ENCODE measurements at regions not wholly inside any gene's neighbourhood (a gene's known extent, or its start where the extent isn't known, plus 50 kb on each side); places are given as distances from the start of the nearest gene placed in this dataset.

- H3K4me3 ChIP-seq (ENCODE audit: low read depth, low read length), result no peak overlapping the region
- DNase-seq (ENCODE audit: low read depth, low spot score), result no peak
- in situ Hi-C loops (cut with HindIII; ENCODE audit: low sequenced_read_pairs), result no loop called here
- TF ChIP-seq, protein P1, sequence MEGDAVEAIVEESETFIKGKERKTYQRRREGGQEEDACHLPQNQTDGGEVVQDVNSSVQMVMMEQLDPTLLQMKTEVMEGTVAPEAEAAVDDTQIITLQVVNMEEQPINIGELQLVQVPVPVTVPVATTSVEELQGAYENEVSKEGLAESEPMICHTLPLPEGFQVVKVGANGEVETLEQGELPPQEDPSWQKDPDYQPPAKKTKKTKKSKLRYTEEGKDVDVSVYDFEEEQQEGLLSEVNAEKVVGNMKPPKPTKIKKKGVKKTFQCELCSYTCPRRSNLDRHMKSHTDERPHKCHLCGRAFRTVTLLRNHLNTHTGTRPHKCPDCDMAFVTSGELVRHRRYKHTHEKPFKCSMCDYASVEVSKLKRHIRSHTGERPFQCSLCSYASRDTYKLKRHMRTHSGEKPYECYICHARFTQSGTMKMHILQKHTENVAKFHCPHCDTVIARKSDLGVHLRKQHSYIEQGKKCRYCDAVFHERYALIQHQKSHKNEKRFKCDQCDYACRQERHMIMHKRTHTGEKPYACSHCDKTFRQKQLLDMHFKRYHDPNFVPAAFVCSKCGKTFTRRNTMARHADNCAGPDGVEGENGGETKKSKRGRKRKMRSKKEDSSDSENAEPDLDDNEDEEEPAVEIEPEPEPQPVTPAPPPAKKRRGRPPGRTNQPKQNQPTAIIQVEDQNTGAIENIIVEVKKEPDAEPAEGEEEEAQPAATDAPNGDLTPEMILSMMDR (IDR thresholded peaks at IDR 0.05; ENCODE audit: low read depth, low read length), result no peak
These were observed 1400.8 kb upstream of the DDX18 start for GRCh38 chr2:116413659-116414058.

DNA sequence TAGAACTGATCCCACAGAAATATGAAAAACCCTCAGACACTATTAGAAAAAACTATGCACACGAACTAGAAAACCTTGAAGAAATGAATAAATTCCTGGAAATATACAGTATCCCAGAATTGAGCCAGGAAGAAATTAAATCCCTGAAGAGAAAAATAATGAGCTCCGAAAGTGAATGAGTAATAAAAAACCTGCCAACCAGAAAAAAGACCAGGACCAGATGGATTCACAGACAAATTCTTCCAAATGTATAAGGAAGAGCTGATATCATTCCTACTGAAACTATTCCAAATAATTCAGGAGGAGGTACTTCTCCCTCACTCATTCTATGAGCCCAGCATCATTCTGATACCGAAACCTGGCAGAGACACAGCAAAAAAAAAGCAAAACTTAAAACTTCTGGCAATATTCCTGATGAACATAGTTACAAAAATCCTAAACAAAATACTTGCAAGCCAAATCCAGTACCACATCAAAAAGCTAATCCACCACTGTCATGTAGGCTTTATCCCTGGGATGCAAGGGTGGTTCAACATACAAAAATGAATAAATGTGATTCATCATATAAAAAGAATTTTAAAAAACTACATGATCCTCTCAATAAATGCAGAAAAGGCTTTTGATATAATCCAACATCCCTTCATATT lies 1397.6 kb upstream of the DDX18 start:
- in situ Hi-C loops (cut with HindIII; ENCODE audit: low sequenced_read_pairs), result no loop called here
- TF ChIP-seq, protein P1 (IDR thresholded peaks at IDR 0.05; ENCODE audit: low read depth, low read length), result no peak
- DNase-seq (ENCODE audit: low read depth, low spot score), result no peak
- no peak overlapping the region for H3K4me3 ChIP-seq (ENCODE audit: low read depth, low read length)

DNA sequence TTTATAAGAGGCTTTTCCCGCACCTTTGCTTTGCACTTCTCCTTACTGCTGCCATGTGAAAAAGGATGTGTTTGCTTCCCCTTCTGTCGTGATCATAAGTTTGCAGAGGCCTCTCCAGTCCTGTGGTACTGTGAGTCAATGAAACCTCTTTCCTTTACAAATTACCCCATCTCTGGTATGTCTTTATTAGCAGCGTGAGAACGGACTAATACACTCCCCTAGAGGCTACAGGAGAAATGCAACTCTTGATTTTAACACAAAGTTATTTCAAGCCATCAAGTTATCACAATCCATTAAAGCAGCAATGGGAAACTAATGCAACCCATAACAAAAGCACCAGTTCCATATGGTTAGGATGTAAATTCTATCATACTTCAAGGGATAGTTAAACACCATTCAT lies 1378.8 kb upstream of the DDX18 start:
- TF ChIP-seq, protein P1 (IDR thresholded peaks at IDR 0.05; ENCODE audit: low read depth, low read length), result no peak
- in situ Hi-C loops (cut with HindIII; ENCODE audit: low sequenced_read_pairs), result no loop called here
- no peak for DNase-seq (ENCODE audit: low read depth, low spot score)
- no peak overlapping the region for H3K4me3 ChIP-seq (ENCODE audit: low read depth, low read length)

- in situ Hi-C loops (cut with HindIII; ENCODE audit: low sequenced_read_pairs), result no loop called here
- no peak overlapping the region for H3K4me3 ChIP-seq (ENCODE audit: low read depth, low read length)
- DNase-seq (ENCODE audit: low read depth, low spot score), result no peak
- TF ChIP-seq, protein P1 (IDR thresholded peaks at IDR 0.05; ENCODE audit: low read depth, low read length), result no peak
These were observed 1374.3 kb upstream of the DDX18 start for GRCh38 chr2:116440104-116440653.

- DNase-seq (ENCODE audit: low read depth, low spot score), result no peak
- in situ Hi-C loops (cut with HindIII; ENCODE audit: low sequenced_read_pairs), result no loop called here
- no peak overlapping the region for H3K4me3 ChIP-seq (ENCODE audit: low read depth, low read length)
- TF ChIP-seq, protein P1 (IDR thresholded peaks at IDR 0.05; ENCODE audit: low read depth, low read length), result no peak
These were observed 1372.1 kb upstream of the DDX18 start for GRCh38 chr2:116442418-116442817.

- DNase-seq (ENCODE audit: low read depth, low spot score), result no peak
- TF ChIP-seq, protein P1 (IDR thresholded peaks at IDR 0.05; ENCODE audit: low read depth, low read length), result no peak
- H3K4me3 ChIP-seq (ENCODE audit: low read depth, low read length), result no peak overlapping the region
- in situ Hi-C loops (cut with HindIII; ENCODE audit: low sequenced_read_pairs), result no loop called here
These were observed 1370.1 kb upstream of the DDX18 start for GRCh38 chr2:116444256-116444872.
